GM12878 (cell line): ENCODE measurements at regions not wholly inside any gene's neighbourhood (a gene's known extent, or its start where the extent isn't known, plus 50 kb on each side); places are given as distances from the start of the nearest gene placed in this dataset.

ENCODE experiments used
- ATAC-seq: fragments of 200-7000 bp; cut with Tn5 transposase; 3 replicates; pipeline ENCODE4 v1.9.1; 2020; ENCODE audit warnings: mild to moderate bottlenecking, moderate library complexity
- BruUV-seq: library from RNA; stranded (reverse); fragments of 400-500 nt; replicated peaks from 2 replicates; lab custom pipeline; 2021; lab: Mats Ljungman, UMichigan
- CTCF ChIA-PET: fragments of 300-600 bp; sonication (Branson Sonifier 250); formaldehyde crosslinking; extraction: SDS; loops from one replicate; lab custom pipeline; 2021; ENCODE audit warnings: inconsistent platforms; lab: Yijun Ruan, JAX
- POLR2A ChIA-PET: fragments of 350-600 bp; formaldehyde crosslinking; extraction: SDS; loops from one replicate; lab custom pipeline; 2021; ENCODE audit warnings: inconsistent platforms; lab: Charles Lee
- RAD21 ChIA-PET: fragments of 300-600 bp; sonication (Branson Sonifier 250); formaldehyde crosslinking; loops from one replicate; lab custom pipeline; 2023; ENCODE audit warnings: antibody characterized with exemption; ENCODE audit not compliant: unreplicated experiment; lab: Charles Lee
- SMC1A ChIA-PET: fragments of 300-600 bp; sonication (Branson Sonifier 250); formaldehyde crosslinking; loops from one replicate; lab custom pipeline; 2023; ENCODE audit not compliant: unreplicated experiment, uncharacterized antibody; lab: Charles Lee
- DNase-seq: peaks from one replicate; pipeline ENCODE4 v3.0.0-alpha.2; 2011; ENCODE audit warnings: low read depth, low spot score
- FAIRE-seq: peaks from 3 replicates; lab custom pipeline; 2011; peaks lifted over from hg19 to GRCh38; lab: Jason Lieb, UNC
- H2AFZ ChIP-seq: 2 replicates; pipeline ENCODE4 v1.6.0; 2011; ENCODE audit warnings: low read depth, low read length, control low read depth; ENCODE audit not compliant: control insufficient read depth
- H3K27ac ChIP-seq: 2 replicates; pipeline ENCODE4 v1.5.1; 2011; ENCODE audit warnings: control low read depth; ENCODE audit not compliant: control insufficient read depth, insufficient read depth
- H3K27me3 ChIP-seq, 2 experiments: replicated peaks in 1 of 2; 2 replicates each; pipeline versions ENCODE4 v1.6.0 to v1.6.1; 2011; ENCODE audit warnings: low read length in 1 of 2; ENCODE audit not compliant: control insufficient read depth in 2 of 2, insufficient read depth in 2 of 2
- H3K36me3 ChIP-seq, 2 experiments: 2 replicates each; pipeline ENCODE4 v1.5.1; 2011; ENCODE audit warnings: low read length in 1 of 2; ENCODE audit not compliant: control insufficient read depth in 2 of 2, insufficient read depth in 2 of 2
- H3K4me1 ChIP-seq: 2 replicates; pipeline ENCODE4 v1.6.1; 2011; ENCODE audit warnings: mild to moderate bottlenecking, low read length, moderate library complexity, mixed read lengths; ENCODE audit not compliant: control insufficient read depth, insufficient read depth
- H3K4me2 ChIP-seq: 2 replicates; pipeline ENCODE4 v1.6.0; 2011; ENCODE audit warnings: control low read depth; ENCODE audit not compliant: control insufficient read depth, insufficient read depth
- H3K4me3 ChIP-seq: fragments of 200-600 bp; sonication (generic); 2 replicates; pipeline ENCODE4 v1.5.1; 2016
- H3K79me2 ChIP-seq: 2 replicates; pipeline ENCODE4 v1.6.0; 2011; ENCODE audit warnings: low read length; ENCODE audit not compliant: control insufficient read depth, insufficient read depth
- H3K9ac ChIP-seq: 2 replicates; pipeline ENCODE4 v1.8.0; 2011; ENCODE audit warnings: low read length, control low read depth, mixed read lengths; ENCODE audit not compliant: control insufficient read depth, insufficient read depth
- H3K9me3 ChIP-seq: replicated peaks from 3 replicates; pipeline ENCODE4 v1.5.1; 2011; ENCODE audit warnings: mild to moderate bottlenecking, low read length; ENCODE audit not compliant: control insufficient read depth, insufficient read depth
- H4K20me1 ChIP-seq: 2 replicates; pipeline ENCODE4 v1.6.0; 2011; ENCODE audit not compliant: control insufficient read depth, insufficient read depth
- ASH2L ChIP-seq: fragments of 300-600, 200-600 bp; sonication (generic); IDR thresholded peaks from 2 replicates; pipeline ENCODE4 v1.6.1; 2017; ENCODE audit warnings: low read depth, mild to moderate bottlenecking, borderline replicate concordance
- BACH1 ChIP-seq: fragments of 450-650 bp; IDR thresholded peaks from 2 replicates; pipeline ENCODE4 v1.6.1; 2017; ENCODE audit warnings: mild to moderate bottlenecking, borderline replicate concordance
- BMI1 ChIP-seq: fragments of 450-650 bp; IDR thresholded peaks from 2 replicates; pipeline ENCODE4 v1.6.1; 2016; ENCODE audit warnings: mild to moderate bottlenecking, moderate library complexity, borderline replicate concordance
- CHD1 ChIP-seq: IDR thresholded peaks from 2 replicates; pipeline ENCODE4 v1.6.1; 2012; ENCODE audit warnings: low read depth, low read length, improper control_type of control experiment
- EED ChIP-seq: sonication (generic); IDR thresholded peaks from 2 replicates; pipeline ENCODE4 v1.6.1; 2016; ENCODE audit warnings: antibody characterized with exemption, low read depth
- FOS ChIP-seq: IDR thresholded peaks from 3 replicates; pipeline ENCODE4 v1.6.1; 2011; ENCODE audit warnings: borderline replicate concordance; ENCODE audit not compliant: insufficient read length; ENCODE audit errors: extremely low read depth
- FOXK2 ChIP-seq: fragments of 450-650 bp; IDR thresholded peaks from 2 replicates; pipeline ENCODE4 v1.6.1; 2017; ENCODE audit warnings: mild to moderate bottlenecking, moderate library complexity
- FOXM1 ChIP-seq: IDR thresholded peaks from 2 replicates; pipeline ENCODE4 v1.6.1; 2012; ENCODE audit warnings: low read depth, mild to moderate bottlenecking, inconsistent platforms, low read length, moderate library complexity
- IKZF2 ChIP-seq, 2 experiments: fragments of 450-650 bp; IDR thresholded peaks; 2 replicates each; pipeline ENCODE4 v1.6.1; 2017; ENCODE audit warnings: mild to moderate bottlenecking in 2 of 2, moderate library complexity in 2 of 2
- KDM1A ChIP-seq: fragments of 200-600 bp; sonication (generic); IDR thresholded peaks from 2 replicates; pipeline ENCODE4 v1.6.1; 2016; ENCODE audit warnings: borderline replicate concordance
- LARP7 ChIP-seq: fragments of 450-650 bp; IDR thresholded peaks from 2 replicates; pipeline ENCODE4 v1.6.1; 2017; ENCODE audit warnings: mild to moderate bottlenecking
- SIX5 ChIP-seq: IDR thresholded peaks from 2 replicates; pipeline ENCODE4 v1.6.1; 2011; ENCODE audit warnings: mild to moderate bottlenecking, low read depth, low read length, moderate library complexity; ENCODE audit not compliant: severe bottlenecking
- ZNF384 ChIP-seq: IDR thresholded peaks from 2 replicates; pipeline ENCODE4 v1.6.1; 2012; ENCODE audit warnings: low read depth, mild to moderate bottlenecking, low read length, improper control_type of control experiment, borderline replicate concordance
- ZZZ3 ChIP-seq: IDR thresholded peaks from 2 replicates; pipeline ENCODE4 v1.6.1; 2011; ENCODE audit warnings: low read depth; ENCODE audit not compliant: control insufficient read depth, insufficient read length
- WGBS: methylation state at CpG from one replicate; pipeline ENCODE4 v1.1.6; 2016; ENCODE audit warnings: low lambda C conversion rate; ENCODE audit not compliant: insufficient replicate concordance, insufficient coverage; ENCODE audit errors: missing lambda C conversion rate; 5-methylcytosine and 5-hydroxymethylcytosine counted together
- in situ Hi-C: fragments of 300-500 bp; cut with MboI; formaldehyde crosslinking; loops from 9 replicates; pipeline ENCODE4 v1.14.3; 2018; ENCODE audit warnings: mixed read lengths
- intact Hi-C: fragments of 100-400 bp; cut with micrococcal nuclease; formaldehyde crosslinking; loops from one replicate; pipeline ENCODE4 v1.14.2; 2022; ENCODE audit not compliant: unreplicated experiment

DNA sequence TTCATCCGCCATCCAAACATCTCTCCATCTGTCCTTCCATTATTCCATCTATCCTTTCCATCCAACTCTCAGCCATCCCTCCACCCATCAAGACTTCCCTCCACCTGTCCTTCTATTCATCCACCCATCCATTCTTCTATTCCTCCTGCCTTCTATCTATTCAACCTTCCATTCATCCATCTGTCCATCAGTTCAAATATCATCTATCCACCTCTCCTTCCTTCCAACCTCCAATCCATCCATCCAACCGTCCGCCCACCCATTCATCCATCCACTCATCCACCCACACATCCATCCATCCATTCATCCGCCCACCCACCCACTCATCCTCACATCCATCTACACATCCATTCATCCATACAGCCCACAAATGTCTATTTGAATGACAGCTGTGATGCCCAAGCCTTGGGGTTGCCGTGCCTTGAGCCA, 132.1 kb downstream of the CEBPB start (continued):
- no peak for TF ChIP-seq KDM1A
- TF ChIP-seq FOXK2 = no peak
- TF ChIP-seq BMI1 = no peak

DNA sequence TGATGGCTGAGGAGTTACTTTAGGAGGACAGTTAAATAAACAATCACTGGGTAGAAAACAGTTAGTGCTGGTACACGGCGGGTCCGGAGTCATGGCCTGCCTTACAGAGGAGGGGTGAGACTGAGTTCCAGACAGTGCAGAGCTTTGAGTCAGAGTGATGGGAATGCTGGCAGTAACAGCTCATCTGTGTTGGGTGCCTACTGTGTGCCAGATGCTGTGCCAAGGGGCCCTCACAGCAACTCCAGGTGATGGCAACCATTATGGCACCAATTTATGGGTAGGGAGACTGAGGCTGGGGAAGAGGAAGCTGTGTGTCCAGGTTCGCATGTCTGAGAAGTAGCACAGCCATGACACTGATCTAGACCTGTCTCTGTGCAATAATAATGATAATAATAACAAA, 132.6 kb downstream of the CEBPB start:
- RAD21 ChIA-PET = no interaction called here

More for the DNA sequence above, 132.6 kb downstream of the CEBPB start:
- WGBS = 70% methylated on average over 4 of the region's 4 CpGs
- Histone ChIP-seq H4K20me1 (no peaks in the 10 kb centered on the region), H3K4me3 (no peak overlapping the region), H3K36me3 (no peaks in the 10 kb centered on the region), H3K27me3 (no peaks in the 10 kb centered on the region; a peak in 1 of 4 replicates), H3K4me2 (no peak overlapping the region), H2AFZ (no peak overlapping the region), H3K4me1 (no peaks in the 10 kb centered on the region), H3K9ac (no peak overlapping the region), H3K9me3 (peaks cover 2% of the 10 kb centered on the region; the same call in 2 of the 3 replicates), H3K79me2 (no peaks in the 10 kb centered on the region), H3K27ac (no peak overlapping the region)
- in situ Hi-C loops = no loop called here
- intact Hi-C loops = no loop called here
- FAIRE-seq (no peak), DNase-seq (no peak), ATAC-seq (no peak)
- TF ChIP-seq SIX5 = no peak
- no peak for TF ChIP-seq EED
- TF ChIP-seq ZZZ3 = no peak
- no peak for TF ChIP-seq LARP7
- no peak for TF ChIP-seq ZNF384
- TF ChIP-seq FOXM1 = no peak
- no peak for TF ChIP-seq FOS
- TF ChIP-seq BACH1 = no peak
- no peak for TF ChIP-seq CHD1
- TF ChIP-seq IKZF2 (IDR thresholded peaks at IDR 0.05) = no peak
- TF ChIP-seq ASH2L = no peak
- SMC1A ChIA-PET = no interaction called here
- POLR2A ChIA-PET = no interaction called here
- CTCF ChIA-PET = no interaction called here
- no TSS peak for BruUV-seq
